Umbilical cord (tissue), 1 donor: ENCODE measurements at regions not wholly inside any gene's neighbourhood (a gene's known extent, or its start where the extent isn't known, plus 50 kb on each side); places are given as distances from the start of the nearest gene placed in this dataset.
A peak's percentile ranks its signal among the peaks of the same experiment; 100 is the strongest.

Experiments
- DNase-seq: peaks from one replicate; pipeline ENCODE4 v3.0.0-alpha.2; 2015; ENCODE audit warnings: low spot score

DNA sequence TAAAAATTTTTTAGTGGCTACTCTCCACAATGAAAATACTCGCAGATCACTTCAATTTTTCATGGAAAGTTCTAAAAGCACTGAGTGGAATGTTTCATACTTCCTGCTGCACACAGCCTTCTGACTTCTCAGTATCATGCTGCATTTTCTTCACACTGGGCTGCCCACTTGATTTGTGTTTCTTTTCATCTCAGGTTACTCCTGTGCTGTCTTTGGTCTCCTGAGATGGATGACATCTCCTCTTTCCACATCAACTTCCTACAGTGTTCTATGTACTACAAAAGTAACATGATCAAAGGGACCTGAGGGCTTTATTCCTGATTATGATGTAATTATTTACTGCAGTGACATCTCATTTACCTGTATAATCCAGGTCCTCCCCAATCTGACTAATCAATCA, 927.7 kb downstream of the ROBO2 start:
- DNase-seq, result no peak

DNA sequence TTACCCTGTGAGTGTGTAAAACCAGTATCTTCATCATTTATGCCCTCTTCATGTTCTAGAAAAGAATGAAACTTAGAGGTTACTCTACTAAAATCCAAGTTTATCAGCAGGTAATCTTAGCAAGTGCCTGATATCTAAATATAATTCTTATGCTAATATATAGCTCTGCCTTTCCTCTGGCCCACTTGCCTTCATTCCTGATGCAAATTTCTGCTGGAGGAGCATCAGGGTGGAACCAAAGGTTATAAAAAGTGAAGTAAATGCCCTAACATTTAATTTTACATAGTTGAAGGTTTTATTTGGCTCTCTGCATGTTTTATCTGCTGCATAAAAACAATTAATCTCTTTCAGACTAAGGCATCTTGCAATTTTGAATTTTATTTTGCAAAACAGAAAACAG, 936.2 kb downstream of the ROBO2 start:
- no peak for DNase-seq

DNA sequence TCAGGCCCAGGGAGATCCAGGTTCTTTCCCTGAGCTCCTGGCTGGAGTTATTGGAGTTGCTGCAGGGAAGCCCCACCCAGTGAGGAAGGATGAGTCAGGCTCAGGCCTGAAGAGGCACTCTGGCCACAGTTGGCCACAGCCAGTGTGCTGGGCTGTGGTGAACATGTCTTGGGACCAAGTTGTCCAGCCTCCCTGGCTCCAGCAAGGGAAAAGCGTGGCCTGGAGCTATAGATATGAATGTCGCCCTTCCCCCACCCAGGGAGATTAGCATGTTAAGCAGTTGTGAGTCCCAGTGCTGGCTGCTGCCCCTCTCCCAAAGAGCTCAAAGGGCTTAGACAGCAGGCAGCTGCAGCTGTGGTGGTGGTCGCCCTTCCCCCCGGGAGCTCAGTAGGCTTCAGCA, 963.2 kb downstream of the ROBO2 start:
- DNase-seq, result no peak

- DNase-seq, result no peak
Observed at GRCh38 chr3:78004571-78004970, 964.7 kb downstream of the ROBO2 start.

GRCh38 chr3:78013653-78014052, 973.8 kb downstream of the ROBO2 start:
- no peak for DNase-seq

DNA sequence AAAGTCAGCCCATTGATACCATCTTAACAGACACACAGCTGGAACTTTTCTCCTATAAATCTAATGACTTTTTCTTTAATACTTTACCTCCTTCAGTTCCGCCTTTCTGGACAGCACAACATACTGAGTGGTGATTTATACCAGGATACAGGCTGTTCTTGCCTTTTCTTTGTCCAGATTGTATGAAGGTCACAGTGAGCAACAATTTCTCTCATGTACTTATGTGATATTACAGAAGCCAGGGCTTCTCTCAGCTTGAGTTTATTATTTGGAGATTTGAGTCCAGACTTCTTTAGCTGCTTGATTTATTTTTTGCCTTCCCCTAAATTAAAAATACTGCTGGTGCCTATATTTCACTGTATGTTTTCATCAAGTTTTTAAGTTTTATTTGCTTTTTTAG, 976.0 kb downstream of the ROBO2 start:
- DNase-seq, result peak; percentile 61

DNA sequence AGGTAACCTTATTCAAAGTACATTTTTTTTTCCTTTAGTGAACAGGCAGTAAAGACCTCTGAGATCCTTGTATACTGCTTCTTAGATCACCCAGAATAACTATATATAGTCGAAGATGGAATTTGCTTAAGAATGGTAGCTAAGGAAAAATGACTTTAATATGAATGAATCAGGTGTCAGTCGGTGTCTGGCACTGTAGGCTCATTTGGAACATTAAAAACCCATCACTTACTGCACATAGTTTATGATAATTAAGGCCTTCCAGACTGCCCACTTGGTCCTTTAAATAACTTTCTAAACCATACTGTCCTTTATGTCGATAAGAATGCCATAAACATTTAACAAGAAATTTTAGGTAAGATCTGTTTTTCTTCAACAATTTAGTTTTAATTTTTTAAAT, 981.8 kb downstream of the ROBO2 start:
- no peak for DNase-seq

GRCh38 chr3:78022232-78022631, 982.3 kb downstream of the ROBO2 start:
- no peak for DNase-seq

GRCh38 chr3:78023257-78023656, 983.4 kb downstream of the ROBO2 start:
- DNase-seq, result no peak

DNA sequence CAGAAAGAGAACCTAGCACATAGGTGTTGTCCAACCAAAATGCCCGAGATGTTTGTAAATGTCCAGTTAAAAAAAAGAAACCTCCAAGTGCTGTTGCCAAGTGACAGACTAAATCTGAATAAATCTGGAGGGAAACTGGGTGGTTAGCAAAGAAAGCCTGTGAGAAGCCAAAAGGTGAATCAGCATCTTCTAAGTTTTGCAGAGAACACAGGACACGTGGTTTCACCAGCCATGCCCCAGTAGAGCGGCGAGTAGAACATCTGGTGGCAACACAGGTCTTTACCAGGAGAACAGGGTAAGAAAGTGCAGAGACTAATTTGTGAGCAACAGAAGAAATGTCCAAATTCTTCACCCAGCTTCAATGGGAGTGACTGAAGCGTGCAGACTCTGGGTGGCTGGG, 986.0 kb downstream of the ROBO2 start:
- no peak for DNase-seq

- no peak for DNase-seq
Observed at GRCh38 chr3:78026318-78026828, 986.5 kb downstream of the ROBO2 start.

GRCh38 chr3:78029775-78030174, 989.9 kb downstream of the ROBO2 start:
- no peak for DNase-seq

DNA sequence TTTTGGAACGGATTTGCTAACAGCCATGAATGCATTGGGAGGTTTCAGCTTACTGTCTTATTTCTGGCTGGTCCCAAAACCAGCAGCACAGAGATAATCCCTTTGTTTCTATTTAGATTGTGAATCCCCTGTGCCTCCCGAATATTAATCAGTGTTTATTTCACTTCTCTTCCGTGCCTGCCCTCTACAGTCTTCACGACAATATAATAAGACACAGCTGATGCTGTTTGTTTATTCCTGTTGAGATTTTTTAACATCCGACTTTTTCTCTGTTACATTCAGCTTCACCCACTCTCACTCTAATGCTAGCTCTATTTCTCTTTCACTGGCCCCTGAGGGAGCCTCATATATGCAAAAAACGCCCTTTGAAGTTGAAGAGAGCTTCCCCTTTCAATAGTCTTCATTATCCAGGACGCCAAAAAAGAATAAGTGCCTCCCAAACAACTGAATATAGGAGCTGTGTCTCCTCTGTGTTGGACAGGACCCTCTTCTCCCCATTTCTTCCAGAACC, 995.3 kb downstream of the ROBO2 start:
- DNase-seq, result no peak

DNA sequence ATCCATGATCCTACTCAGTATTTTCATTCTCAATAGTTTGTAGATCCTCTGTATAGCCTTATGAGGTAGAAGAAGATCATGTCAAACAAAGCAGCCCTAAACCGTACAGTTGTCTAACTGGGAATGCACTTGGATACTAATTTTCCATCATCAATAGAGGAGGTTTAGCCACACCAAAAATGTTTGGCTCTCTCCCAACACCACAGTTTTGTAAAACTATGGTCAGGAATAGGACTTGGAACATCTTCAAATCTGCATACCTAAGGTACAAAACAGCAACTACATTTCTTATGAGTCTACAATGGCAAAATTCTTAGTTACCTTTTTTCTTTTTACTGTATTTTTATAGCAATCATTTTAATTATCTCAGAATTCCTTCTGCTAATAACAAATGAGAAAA, 1001.6 kb downstream of the ROBO2 start:
- no peak for DNase-seq

DNA sequence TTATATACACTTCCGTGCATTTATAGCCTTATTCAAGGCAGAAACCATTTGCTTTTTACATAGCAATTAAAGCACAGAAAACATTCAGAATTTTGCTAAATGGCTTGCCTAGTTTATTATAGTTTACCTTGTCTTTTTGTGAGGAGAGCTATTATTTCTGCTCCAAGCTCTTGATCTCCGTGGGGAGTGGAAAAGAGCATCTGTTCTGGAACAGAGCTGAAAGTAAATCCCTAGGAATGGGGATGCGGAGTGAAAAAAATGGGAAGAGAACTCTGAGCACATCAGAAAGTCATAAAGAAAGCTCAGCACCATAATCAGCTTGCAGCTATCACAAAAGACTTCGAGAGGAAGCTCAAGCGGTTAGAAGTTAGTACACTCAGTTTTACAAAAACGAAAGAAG, 1006.7 kb downstream of the ROBO2 start:
- DNase-seq, result peak; percentile 43

DNA sequence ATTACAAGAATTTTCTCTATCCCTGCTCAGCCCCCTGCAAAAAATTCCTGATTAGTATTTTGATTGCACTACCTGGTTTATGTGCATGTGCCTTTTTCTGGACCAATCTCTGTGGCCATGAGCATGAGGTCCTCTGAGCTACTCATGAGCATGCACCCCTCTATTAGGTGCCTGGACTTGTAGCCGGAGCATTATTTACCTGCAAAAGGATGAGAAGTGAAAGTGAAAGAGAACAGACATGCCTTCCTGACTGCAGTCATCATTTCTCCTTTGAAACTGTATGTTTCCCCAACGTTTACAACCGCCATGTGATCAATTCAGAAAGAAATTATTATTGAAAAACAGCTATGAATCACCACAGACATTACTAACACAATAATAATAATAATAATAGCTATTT, 1008.8 kb downstream of the ROBO2 start:
- no peak for DNase-seq

DNA sequence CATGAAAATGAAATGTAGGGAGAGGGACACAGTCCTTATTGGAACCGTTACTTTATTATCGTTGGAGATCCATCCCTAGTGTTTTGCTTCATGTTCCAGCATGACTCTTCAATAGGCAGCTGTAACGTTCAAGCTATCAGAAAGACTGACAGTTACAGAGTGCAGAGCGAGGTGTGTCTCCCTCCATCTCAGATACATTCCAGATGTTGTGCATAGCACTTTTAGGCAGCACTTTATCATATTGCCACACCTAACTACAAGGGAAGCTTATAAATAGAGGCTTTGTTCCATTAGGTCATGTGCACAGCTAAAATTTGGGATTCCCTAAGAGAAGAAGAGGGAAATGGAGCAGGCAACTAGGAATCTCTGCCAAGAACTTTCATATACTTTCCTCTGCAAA, 1009.6 kb downstream of the ROBO2 start:
- DNase-seq, result peak; percentile 38

- DNase-seq, result no peak
Observed at GRCh38 chr3:78050276-78051065, 1010.6 kb downstream of the ROBO2 start.

- DNase-seq, result no peak
Observed at GRCh38 chr3:78052746-78053145, 1012.8 kb downstream of the ROBO2 start.

- no peak for DNase-seq
Observed at GRCh38 chr3:78066287-78066686, 1026.4 kb downstream of the ROBO2 start.

GRCh38 chr3:78070188-78070587, 1030.3 kb downstream of the ROBO2 start:
- no peak for DNase-seq

GRCh38 chr3:78076379-78076778, 1036.5 kb downstream of the ROBO2 start:
- DNase-seq, result no peak

- DNase-seq, result no peak
Observed at GRCh38 chr3:78077178-78077577, 1037.3 kb downstream of the ROBO2 start.

DNA sequence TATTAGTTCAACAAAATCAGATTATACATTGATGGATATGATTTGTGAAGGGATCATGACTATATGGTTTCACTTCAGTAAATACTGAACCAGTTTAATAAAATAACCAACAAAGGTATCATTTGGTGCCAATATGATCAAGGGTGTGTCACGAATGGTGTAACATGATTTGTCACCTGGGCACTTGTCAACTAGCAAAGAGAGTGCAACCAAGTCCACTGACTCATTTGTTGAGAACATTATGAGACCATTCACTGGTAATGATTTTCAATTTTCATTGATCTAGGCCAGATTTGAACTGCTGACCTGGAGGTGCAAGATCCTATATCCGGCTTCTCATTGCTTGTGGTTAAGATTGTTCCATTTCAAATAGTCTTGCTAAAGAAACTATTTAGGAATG, 1037.9 kb downstream of the ROBO2 start:
- DNase-seq, result no peak
